HEK293T (cell line): ENCODE measurements at regions not wholly inside any gene's neighbourhood (a gene's known extent, or its start where the extent isn't known, plus 50 kb on each side); places are given as distances from the start of the nearest gene placed in this dataset.

ENCODE experiments used
- CTCF ChIA-PET: fragments of 350-600 bp; formaldehyde crosslinking; extraction: SDS; loops from one replicate; lab custom pipeline; 2021; ENCODE audit warnings: antibody characterized with exemption, inconsistent platforms; lab: Yijun Ruan, JAX
- POLR2A ChIA-PET: fragments of 350-600 bp; formaldehyde crosslinking; extraction: SDS; loops from one replicate; lab custom pipeline; 2020; ENCODE audit warnings: antibody characterized with exemption, inconsistent platforms; lab: Yijun Ruan, JAX
- DNase-seq: peaks from one replicate; pipeline ENCODE4 v3.0.0; 2012; ENCODE audit warnings: mixed read lengths; ENCODE audit errors: extremely low spot score
- ARNT ChIP-seq: fragments of 450-650 bp; IDR thresholded peaks from 2 replicates; pipeline ENCODE4 v1.6.1; 2017; ENCODE audit warnings: mild to moderate bottlenecking
- BHLHE40 ChIP-seq: fragments of 450-650 bp; IDR thresholded peaks from 2 replicates; pipeline ENCODE4 v1.6.1; 2016; ENCODE audit warnings: mild to moderate bottlenecking, moderate library complexity, borderline replicate concordance
- CTBP1 ChIP-seq: fragments of 450-650 bp; IDR thresholded peaks from 2 replicates; pipeline ENCODE4 v1.6.1; 2016; ENCODE audit warnings: borderline replicate concordance
- ELF4 ChIP-seq: fragments of 450-650 bp; IDR thresholded peaks from 2 replicates; pipeline ENCODE4 v1.6.1; 2017; ENCODE audit warnings: antibody characterized with exemption
- FOXA1 ChIP-seq: fragments of 450-650 bp; IDR thresholded peaks from 2 replicates; pipeline ENCODE4 v1.6.1; 2016; ENCODE audit warnings: mild to moderate bottlenecking
- FOXK2 ChIP-seq: fragments of 450-650 bp; IDR thresholded peaks from 2 replicates; pipeline ENCODE4 v1.6.1; 2016; ENCODE audit warnings: mild to moderate bottlenecking
- FOXM1 ChIP-seq: fragments of 450-650 bp; IDR thresholded peaks from 2 replicates; pipeline ENCODE4 v1.6.1; 2017; ENCODE audit warnings: mild to moderate bottlenecking, borderline replicate concordance
- HDGF ChIP-seq: fragments of 450-650 bp; IDR thresholded peaks from 2 replicates; pipeline ENCODE4 v1.6.1; 2017; ENCODE audit warnings: antibody characterized with exemption, borderline replicate concordance
- L3MBTL2 ChIP-seq: fragments of 450-650 bp; conservative IDR thresholded peaks from 2 replicates; pipeline ENCODE4 v1.6.1; 2016; ENCODE audit warnings: mild to moderate bottlenecking
- LEF1 ChIP-seq: fragments of 450-650 bp; IDR thresholded peaks from 2 replicates; pipeline ENCODE4 v1.6.1; 2017; ENCODE audit warnings: mild to moderate bottlenecking, borderline replicate concordance
- NFRKB ChIP-seq: fragments of 450-650 bp; IDR thresholded peaks from 2 replicates; pipeline ENCODE4 v1.6.1; 2016; ENCODE audit warnings: mild to moderate bottlenecking, moderate library complexity
- PKNOX1 ChIP-seq: fragments of 450-650 bp; IDR thresholded peaks from 2 replicates; pipeline ENCODE4 v1.6.1; 2016
- SP1 ChIP-seq: fragments of 450-650 bp; IDR thresholded peaks from 2 replicates; pipeline ENCODE4 v1.6.1; 2017
- SUZ12 ChIP-seq: fragments of 450-650 bp; IDR thresholded peaks from 2 replicates; pipeline ENCODE4 v1.6.1; 2016; ENCODE audit warnings: mild to moderate bottlenecking
- TARDBP ChIP-seq: fragments of 450-650 bp; IDR thresholded peaks from 2 replicates; pipeline ENCODE4 v1.6.1; 2016
- ZNF384 ChIP-seq: fragments of 450-650 bp; IDR thresholded peaks from 2 replicates; pipeline ENCODE4 v1.6.1; 2016

DNA sequence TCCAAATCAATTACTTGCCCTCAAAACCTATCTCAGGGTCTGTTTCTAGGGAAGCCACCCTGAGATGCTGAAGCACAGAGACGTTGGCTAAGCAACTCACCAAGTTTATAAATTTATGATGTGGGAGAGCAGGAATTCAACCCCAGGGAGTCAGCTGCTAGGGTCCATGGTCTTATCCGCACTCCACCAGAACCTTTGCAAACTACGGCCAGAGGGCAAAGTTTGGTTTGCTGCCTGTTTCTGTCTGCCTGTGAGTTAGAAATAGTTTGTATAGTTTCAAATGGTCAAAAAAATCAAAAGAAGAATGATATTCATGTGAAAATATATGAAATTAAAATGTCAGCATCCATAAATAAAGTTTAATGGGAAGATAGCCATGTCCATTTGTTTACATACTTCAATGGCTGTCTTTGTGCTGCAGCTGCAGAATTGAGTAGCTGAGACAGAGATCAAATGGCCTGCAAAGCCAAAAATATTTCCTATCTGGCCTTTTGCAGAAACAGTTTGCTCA is 83.7 kb upstream of the ZFP64 start:
- ChIA-PET CTCF (interaction anchor here (0.6 kb wide), 1 partner anchor 216 kb away, joined by 4 read pairs; no protein-coding TSS in a partner anchor), POLR2A (no interaction called here)
- no peak for TF ChIP-seq ZNF384
- DNase-seq: no peak

DNA sequence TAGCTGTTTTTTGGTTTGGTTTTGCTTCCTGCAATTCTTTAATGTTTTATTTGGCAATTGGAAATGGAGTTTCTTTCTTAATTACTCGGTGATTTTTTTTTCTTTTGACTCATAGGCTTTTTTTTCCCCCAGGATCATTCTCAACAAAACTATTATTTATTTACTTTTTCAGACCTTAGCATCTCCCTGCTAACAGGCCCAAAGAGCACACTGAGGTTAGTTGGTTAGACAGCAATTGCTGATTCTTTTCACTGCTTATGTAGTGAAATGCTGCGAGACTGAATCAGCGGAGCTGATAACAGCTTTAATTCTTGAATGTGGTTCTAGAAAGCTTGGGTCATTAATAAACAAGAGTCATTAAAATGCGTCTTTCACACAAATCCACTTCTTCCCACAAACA is 79.1 kb upstream of the ZFP64 start:
- TF ChIP-seq FOXA1 (no peak), L3MBTL2 (no peak), TARDBP (no peak), CTBP1 (no peak), LEF1 (no peak), ARNT (no peak), PKNOX1 (no peak), FOXM1 (no peak), SP1 (no peak), SUZ12 (no peak)
- CTCF ChIA-PET: no interaction called here
- POLR2A ChIA-PET: no interaction called here
- DNase-seq: no peak

DNA sequence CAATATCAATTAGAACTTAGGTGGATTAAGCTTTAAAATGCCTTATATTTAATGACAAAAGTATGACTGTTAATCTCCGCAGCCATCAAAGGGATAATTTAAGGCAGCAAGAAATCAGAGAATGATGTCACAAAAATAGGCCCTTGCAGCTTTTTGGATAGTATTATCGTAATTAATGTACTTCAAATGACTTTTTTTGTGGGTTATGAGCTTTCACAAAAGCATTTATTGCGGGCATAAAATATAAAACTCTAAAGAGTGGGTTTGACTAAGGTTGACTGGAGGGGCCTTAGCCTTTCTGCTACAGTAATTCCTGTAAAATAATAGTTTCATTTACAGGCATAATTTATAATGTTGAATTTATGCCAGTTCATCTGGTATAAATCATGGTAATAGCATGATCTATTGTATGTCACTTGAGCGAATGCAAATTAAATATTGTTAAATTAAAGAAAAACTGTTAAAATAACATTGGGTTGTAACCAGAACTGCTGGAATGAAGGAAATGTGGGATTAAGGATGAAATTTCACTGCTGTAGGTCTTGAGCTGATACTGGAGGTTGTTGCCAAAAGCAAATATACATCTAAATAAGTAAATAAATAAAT is 78.5 kb upstream of the ZFP64 start:
- ChIA-PET CTCF (no interaction called here), POLR2A (no interaction called here)
- no peak for DNase-seq
- TF ChIP-seq ARNT (no peak), FOXM1 (no peak), TARDBP (no peak), SUZ12 (no peak), NFRKB (no peak), LEF1 (no peak), FOXA1 (no peak), HDGF (no peak), PKNOX1 (no peak), FOXK2 (no peak), L3MBTL2 (no peak), ZNF384 (no peak), CTBP1 (no peak), ELF4 (no peak), BHLHE40 (no peak), SP1 (no peak)

GRCh38 chr20:52269321-52269720 is 77.7 kb upstream of the ZFP64 start:
- ChIA-PET CTCF (no interaction called here), POLR2A (no interaction called here)
- no peak for DNase-seq
- TF ChIP-seq NFRKB: no peak
- TF ChIP-seq BHLHE40: no peak
- no peak for TF ChIP-seq FOXK2
- no peak for TF ChIP-seq LEF1
- TF ChIP-seq ZNF384: no peak
- no peak for TF ChIP-seq FOXA1
- TF ChIP-seq PKNOX1: no peak
- TF ChIP-seq HDGF: no peak
- no peak for TF ChIP-seq ELF4
- no peak for TF ChIP-seq L3MBTL2
- no peak for TF ChIP-seq CTBP1
- TF ChIP-seq FOXM1: no peak
- no peak for TF ChIP-seq TARDBP
- no peak for TF ChIP-seq SP1

DNA sequence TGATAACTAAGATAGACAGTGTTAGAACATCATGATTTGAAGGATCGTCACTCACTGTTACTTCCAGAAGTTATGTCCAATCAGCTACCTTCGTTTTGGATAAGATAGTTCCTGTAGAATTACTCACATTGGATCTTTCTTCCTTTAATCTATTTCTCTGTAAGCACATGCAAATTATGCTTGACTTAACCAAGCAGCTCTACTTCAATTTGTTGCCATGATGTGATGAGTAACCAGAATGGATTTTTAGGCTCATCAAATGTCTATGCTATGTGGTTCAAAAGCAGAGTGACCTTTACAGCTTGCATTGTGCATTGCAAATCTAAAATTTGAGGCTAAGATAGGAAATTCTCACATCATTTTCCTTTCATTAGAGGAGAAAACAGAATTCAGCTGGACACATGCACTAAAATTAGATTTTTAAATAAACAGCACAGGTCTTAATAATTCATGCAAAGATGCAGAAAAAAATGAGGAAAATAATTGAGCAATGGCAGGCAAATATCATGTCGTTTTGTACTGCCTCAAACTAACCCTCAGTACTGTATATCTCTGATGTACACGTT is 76.7 kb upstream of the ZFP64 start:
- DNase-seq: no peak
- CTCF ChIA-PET: no interaction called here

More for the DNA sequence above, 76.7 kb upstream of the ZFP64 start:
- POLR2A ChIA-PET: no interaction called here
- TF ChIP-seq HDGF: no peak
- TF ChIP-seq PKNOX1: no peak
- TF ChIP-seq LEF1: no peak
- TF ChIP-seq CTBP1: no peak
- TF ChIP-seq NFRKB: no peak
- no peak for TF ChIP-seq BHLHE40
